GM12891 (cell line): ENCODE measurements at regions not wholly inside any gene's neighbourhood (a gene's known extent, or its start where the extent isn't known, plus 50 kb on each side); places are given as distances from the start of the nearest gene placed in this dataset.

Source experiments
- DNase-seq: peaks from one replicate; pipeline ENCODE4 v3.0.0; 2011; ENCODE audit warnings: low spot score; ENCODE audit not compliant: insufficient read length
- FAIRE-seq: peaks from 2 replicates; lab custom pipeline; 2011; peaks lifted over from hg19 to GRCh38; lab: Jason Lieb, UNC
- PAX5 ChIP-seq: IDR thresholded peaks from 2 replicates; pipeline ENCODE4 v1.6.1; 2011; ENCODE audit warnings: low read length, moderate library complexity, mild to moderate bottlenecking; ENCODE audit not compliant: insufficient read depth, severe bottlenecking
- POLR2A ChIP-seq: IDR thresholded peaks from 2 replicates; pipeline ENCODE4 v1.6.1; 2011; ENCODE audit warnings: low read depth, low read length, control low read depth
- POLR2AphosphoS5 ChIP-seq: IDR thresholded peaks from 2 replicates; pipeline ENCODE4 v1.6.1; 2011; ENCODE audit warnings: low read depth, low read length, control low read depth
- POU2F2 ChIP-seq: IDR thresholded peaks from 2 replicates; pipeline ENCODE4 v1.6.1; 2011; ENCODE audit warnings: low read depth, mild to moderate bottlenecking, control low read depth, low read length, moderate library complexity
- SPI1 ChIP-seq: IDR thresholded peaks from 2 replicates; pipeline ENCODE4 v1.6.1; 2011; ENCODE audit warnings: low read depth, low read length, control low read depth
- TAF1 ChIP-seq: IDR thresholded peaks from 2 replicates; pipeline ENCODE4 v1.6.1; 2011; ENCODE audit warnings: low read depth, low read length, control low read depth

DNA sequence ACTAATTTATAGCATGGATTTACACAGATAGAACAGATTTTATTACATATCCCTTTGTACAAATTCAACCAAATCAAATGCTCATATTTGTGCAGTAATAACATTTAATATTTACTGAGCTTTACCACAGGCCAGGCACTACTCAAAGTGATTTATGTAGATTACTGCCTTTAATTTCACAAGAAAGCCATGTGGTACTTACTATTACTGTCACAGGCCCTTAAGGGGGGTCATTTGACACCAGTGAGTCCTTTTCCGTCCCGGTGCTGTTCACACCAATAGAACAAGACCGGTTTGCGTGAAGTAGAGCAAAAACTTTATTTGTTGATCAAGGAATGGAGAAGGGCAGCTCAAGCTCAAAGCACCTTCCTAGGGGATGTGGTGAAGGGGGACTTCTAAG is 308.5 kb upstream of the KCNN2 start:
- FAIRE-seq (no peak), DNase-seq (no peak)
- TF ChIP-seq PAX5 (no peak), POLR2AphosphoS5 (no peak), TAF1 (no peak), SPI1 (no peak), POU2F2 (no peak), POLR2A (no peak)

DNA sequence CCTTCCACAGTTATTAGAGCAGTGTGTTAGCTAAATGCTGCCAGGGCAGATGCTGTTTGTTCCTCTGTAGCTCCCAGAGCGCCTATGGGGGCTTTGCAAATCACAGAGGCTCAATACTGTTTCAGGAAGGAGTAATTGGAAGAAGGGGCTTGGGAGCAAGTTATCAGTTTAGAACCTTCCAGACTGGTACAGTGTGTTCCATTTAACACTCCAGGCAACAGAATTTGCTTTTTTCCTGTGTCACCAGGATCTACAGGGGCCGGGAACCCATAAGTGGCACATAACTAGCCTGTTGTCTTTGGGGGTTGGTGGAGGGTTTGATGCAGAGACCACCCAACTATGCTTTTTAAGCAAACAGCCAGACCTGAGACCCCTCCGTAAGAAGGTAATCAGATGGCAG is 307.3 kb upstream of the KCNN2 start:
- DNase-seq (no peak), FAIRE-seq (no peak)
- TF ChIP-seq TAF1 (no peak), POU2F2 (no peak)

GRCh38 chr5:114055318-114056184 is 306.3 kb upstream of the KCNN2 start:
- DNase-seq (no peak), FAIRE-seq (no peak)
- TF ChIP-seq POLR2AphosphoS5 (no peak), POU2F2 (no peak), SPI1 (no peak), PAX5 (no peak), TAF1 (no peak), POLR2A (no peak)

DNA sequence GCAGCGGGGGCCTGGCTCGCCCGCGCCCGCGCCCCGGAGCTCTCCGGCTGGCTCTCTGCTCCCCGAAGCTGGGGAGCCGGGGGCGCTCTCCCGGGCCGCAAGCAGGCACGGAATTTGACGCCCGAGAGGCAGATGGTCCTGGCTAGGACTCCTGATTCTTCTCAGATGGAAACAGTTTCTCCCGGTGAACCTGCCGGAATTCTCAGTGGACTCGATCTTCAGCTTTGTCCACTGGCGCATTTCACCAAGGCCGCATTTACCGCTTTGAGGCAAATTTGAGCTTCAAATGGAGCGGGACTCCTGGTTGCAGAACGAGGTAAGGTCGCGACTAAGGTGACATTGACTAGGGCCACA is 305.7 kb upstream of the KCNN2 start:
- TF ChIP-seq TAF1 (no peak), PAX5 (no peak), POU2F2 (no peak), SPI1 (no peak), POLR2AphosphoS5 (no peak), POLR2A (no peak)
- FAIRE-seq (no peak), DNase-seq (no peak)

GRCh38 chr5:114060866-114061265 is 301.0 kb upstream of the KCNN2 start:
- FAIRE-seq (no peak), DNase-seq (no peak)
- TF ChIP-seq POU2F2 (no peak), PAX5 (no peak), POLR2A (no peak), SPI1 (no peak), POLR2AphosphoS5 (no peak), TAF1 (no peak)

DNA sequence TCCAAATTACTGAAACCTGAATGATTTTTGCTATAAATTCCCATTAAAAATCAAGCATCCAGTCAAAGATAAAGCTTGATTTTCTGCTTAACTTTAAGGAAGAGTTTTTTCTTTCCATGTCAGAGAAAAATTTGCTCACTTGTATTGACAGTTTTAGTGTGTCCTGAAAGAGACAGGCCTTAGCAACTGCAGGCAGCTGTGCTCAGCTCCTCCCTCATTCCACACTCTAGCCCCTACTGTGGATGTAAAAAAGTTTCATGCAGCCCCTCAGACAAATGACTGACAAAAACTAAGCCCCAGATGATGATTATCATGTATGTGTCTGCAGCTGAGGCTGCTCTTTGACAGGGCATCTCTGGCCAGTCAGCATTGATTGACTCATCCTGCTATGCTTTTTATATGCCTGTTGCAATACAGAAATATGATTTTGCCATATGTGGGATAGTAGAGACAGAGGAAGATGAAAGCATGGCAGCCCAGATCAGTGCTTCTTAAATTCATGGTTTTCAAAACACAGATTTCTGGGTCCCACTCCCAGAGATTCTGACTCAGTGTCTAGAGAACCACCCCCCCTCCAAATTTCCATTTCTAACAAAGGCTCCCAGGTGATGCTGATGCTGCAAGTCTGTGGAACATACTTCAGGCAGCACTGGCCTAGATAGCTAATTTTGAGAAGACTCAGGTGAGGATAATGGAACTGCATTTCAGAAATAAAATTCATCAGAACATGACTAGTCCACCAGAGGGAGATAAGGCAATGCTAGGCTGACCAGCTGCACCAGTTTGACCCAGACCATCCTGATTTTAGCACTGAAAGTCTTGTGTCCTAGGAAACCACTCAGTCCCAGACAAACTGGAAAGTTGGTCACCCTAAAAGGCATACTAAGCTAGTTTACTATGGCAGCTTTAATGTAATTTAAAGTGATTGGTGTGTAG is 298.7 kb upstream of the KCNN2 start:
- TF ChIP-seq TAF1 (no peak), POLR2A (no peak), SPI1 (no peak), POU2F2 (no peak), PAX5 (no peak), POLR2AphosphoS5 (no peak)
- no peak for DNase-seq
- FAIRE-seq = no peak

DNA sequence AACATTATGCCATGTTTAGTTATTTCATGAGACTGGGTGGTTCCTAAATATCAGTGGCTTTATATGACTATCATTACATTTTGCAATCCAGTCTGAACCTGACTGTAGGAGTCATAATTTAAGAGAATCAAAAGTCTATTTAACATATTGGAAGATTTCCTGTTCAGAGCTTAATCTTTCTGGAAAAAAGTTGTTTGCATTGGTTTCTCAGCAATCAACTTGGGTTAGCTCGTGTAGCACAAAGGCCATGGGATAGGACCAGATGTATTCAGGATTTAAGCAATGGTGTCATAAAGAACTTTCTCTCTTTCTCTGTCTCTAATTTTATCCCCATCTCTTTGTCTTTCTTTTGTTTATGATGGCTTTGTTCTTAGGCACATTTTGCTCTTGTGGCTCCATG is 296.0 kb upstream of the KCNN2 start:
- no peak for DNase-seq
- TF ChIP-seq PAX5 (no peak), POU2F2 (no peak), POLR2A (no peak), POLR2AphosphoS5 (no peak), SPI1 (no peak), TAF1 (no peak)
- no peak for FAIRE-seq

DNA sequence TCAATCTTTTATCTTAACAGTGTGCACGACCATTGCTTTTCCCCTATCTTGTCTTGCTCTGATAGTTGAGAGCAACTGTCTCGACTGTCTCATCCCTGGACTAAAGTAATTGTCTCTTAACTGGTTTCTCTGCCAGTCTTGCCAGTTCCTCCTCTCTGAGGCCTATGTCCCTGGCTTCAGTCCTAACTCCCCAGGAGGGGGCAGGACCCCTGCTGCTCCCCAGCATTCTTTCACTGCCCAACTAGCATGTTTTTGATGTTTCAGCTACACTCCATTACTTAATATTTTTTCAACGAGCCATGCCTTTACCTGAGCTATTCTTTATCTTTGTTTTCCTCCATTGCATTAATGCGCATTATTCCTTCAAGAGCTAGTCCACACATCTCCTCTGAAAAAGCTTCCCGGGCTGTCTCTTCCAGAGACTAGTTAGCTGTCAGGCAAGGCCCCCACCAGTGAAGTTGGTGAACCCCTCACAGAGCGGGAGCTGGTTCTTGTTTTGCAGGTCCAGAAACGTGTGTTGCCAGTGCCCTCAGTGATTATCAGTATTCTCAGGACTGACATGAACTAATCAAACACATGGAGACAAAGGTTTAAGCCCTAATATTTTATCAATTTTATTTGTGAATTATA is 291.7 kb upstream of the KCNN2 start:
- FAIRE-seq (no peak), DNase-seq (no peak)
- TF ChIP-seq TAF1 (no peak), POLR2A (no peak), POU2F2 (no peak), SPI1 (no peak)

DNA sequence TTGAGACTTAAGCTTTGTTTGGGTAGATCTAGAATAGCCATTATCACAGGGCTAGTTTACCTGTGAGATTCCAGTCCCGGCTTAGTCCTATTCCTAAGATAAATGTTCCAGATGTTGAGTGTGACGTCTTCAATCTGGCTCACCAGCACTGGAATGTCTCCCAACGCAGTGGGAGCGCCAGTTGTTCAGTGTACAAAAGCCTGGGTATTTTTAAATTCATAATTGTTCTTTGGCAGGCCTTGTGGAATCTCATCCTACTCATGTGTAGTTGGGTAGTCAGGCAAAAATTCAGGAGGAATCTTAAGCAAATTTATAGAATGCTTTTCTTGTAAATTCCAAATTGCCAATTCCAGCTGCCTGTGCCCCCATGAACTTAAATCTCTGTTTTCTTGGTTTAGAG is 272.6 kb upstream of the KCNN2 start:
- TF ChIP-seq PAX5 (no peak), TAF1 (no peak), POU2F2 (no peak), POLR2AphosphoS5 (no peak), POLR2A (no peak), SPI1 (no peak)
- no peak for DNase-seq
- no peak for FAIRE-seq

DNA sequence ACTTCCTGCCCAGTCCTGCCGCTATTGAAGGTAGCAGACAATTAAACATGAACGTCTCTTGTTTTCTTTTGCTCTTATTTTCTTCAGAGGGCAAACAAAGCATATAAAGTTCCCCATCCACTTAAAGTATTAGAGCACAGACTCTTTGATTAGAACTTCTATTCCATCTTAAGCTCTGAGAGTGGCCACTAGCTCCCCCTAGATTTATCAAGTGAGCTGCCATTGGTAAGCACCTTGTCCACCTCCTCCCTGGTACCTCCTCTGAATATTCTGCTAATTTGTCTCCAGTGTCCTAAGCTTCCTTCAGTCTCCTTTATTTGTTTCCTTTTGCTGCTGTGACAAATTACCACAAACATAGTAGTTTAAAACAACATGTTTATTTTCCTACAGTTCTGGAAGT is 264.3 kb upstream of the KCNN2 start:
- TF ChIP-seq TAF1 (no peak), POLR2A (no peak)
- DNase-seq = no peak
- no peak for FAIRE-seq
